Heart right ventricle (tissue), 16 donors: ENCODE measurements at regions not wholly inside any gene's neighbourhood (a gene's known extent, or its start where the extent isn't known, plus 50 kb on each side); places are given as distances from the start of the nearest gene placed in this dataset.

Source experiments
- ATAC-seq, 8 donors: fragments of 200-7000 bp; cut with Tn5 transposase; one replicate each; pipeline ENCODE4 v1.9.1; 2020; ENCODE audit warnings: mild to moderate bottlenecking in 8 of 8, moderate library complexity in 8 of 8, moderate number of reproducible peaks in 1 of 8
- DNase-seq, 2 donors: peaks; one replicate each; pipeline ENCODE4 v3.0.0-alpha.2; 2020
- H3K27ac ChIP-seq, 10 donors: fragments of 200-600 bp; sonication (generic) in 2 of 10; one replicate each; pipeline versions ENCODE4 v1.5.0 to v1.8.0; 2020 to 2022; ENCODE audit warnings: mild to moderate bottlenecking in 3 of 10
- H3K27me3 ChIP-seq, 7 donors: fragments of 200-600 bp; one replicate each; pipeline ENCODE4 v1.8.0; 2021 to 2022; ENCODE audit warnings: mild to moderate bottlenecking in 2 of 7
- H3K36me3 ChIP-seq, 9 donors: fragments of 200-600 bp; sonication (generic) in 1 of 9; one replicate each; pipeline versions ENCODE4 v1.5.0 to v1.8.0; 2020 to 2022; ENCODE audit warnings: mild to moderate bottlenecking in 2 of 9
- H3K4me1 ChIP-seq, 9 donors: fragments of 200-600 bp; sonication (generic) in 1 of 9; one replicate each; pipeline versions ENCODE4 v1.5.0 to v1.8.0; 2020 to 2022; ENCODE audit warnings: mild to moderate bottlenecking in 4 of 9
- H3K4me3 ChIP-seq, 10 donors: fragments of 200-600 bp; sonication (generic) in 2 of 10; one replicate each; pipeline versions ENCODE4 v1.5.0 to v1.8.0; 2020 to 2022; ENCODE audit warnings: mild to moderate bottlenecking in 7 of 10, moderate library complexity in 2 of 10
- H3K9me3 ChIP-seq, 11 donors: fragments of 200-600 bp in 10 of 11; sonication (generic) in 2 of 11; one replicate each; pipeline versions ENCODE4 v1.5.0 to v1.8.0; 2013 to 2022; ENCODE audit warnings: mild to moderate bottlenecking in 2 of 11, control low read depth in 1 of 11, moderate library complexity in 1 of 11
- WGBS, 2 donors: extraction: QIAGEN DNeasy Blood & Tissue Kit; methylation state at CpG; one replicate each; pipeline ENCODE4 v1.1.7; 2013; ENCODE audit warnings: inconsistent platforms in 1 of 2; 5-methylcytosine and 5-hydroxymethylcytosine counted together
- intact Hi-C, 10 donors: fragments of 100-400 bp; cut with DNase I; formaldehyde crosslinking; loops; one replicate each; pipeline versions ENCODE4 v1.11.1 to v1.14.2; 2022
- TF ChIP-seq, protein P1 (sequence below), 9 donors: fragments of 200-600 bp; sonication (generic) in 2 of 9; IDR thresholded peaks; one replicate each; pipeline versions ENCODE4 v1.5.0 to v1.8.0; 2021 to 2022; ENCODE audit warnings: antibody characterized with exemption in 9 of 9, mild to moderate bottlenecking in 5 of 9, moderate library complexity in 1 of 9
- donor health status: Arrhythmogenic right ventricular cardiomyopathy.
- donor health status: ischemic (EF 13 %, LVEDD 7.1; RV severe dilation, severe dysfunction).
- donor health status: healthy with polysubstance abuse.
- donor health status: DM: no; HTN: yes; CAD: no.
- donor health status: DM: no; HTN: no; CAD: no.
- donor health status: ischemic (EF 25% LVEDD 6.9; RV normal size, moderate dysfunction).
- donor health status: ischemic (EF 25% LVEDD 5.7; RV mildly dilated, moderate dysfunction).
- donor health status: healthy.
- donor health status: DM: yes; HTN: yes; CAD: no.
- donor health status: Ischemic cardiomyopathy.
- donor health status: ischemic (EF 35%, LVEDD 5.7; RV mildly dilated, moderate dysfunction).
- donor health status: nonischemic (EF 11% LVEDD 7.7; RV severe dilation, severe dysfunction).
- donor health status: DM: yes; HTN: yes; CAD: no.
- donor health status: PGD.
- donor health status: ischemic (EF 29% LVEDD 5.4; RV normal size, mild dysfunction).
- donor health status: nonischemic (EF 23%, LVEDD 6.1; RV moderate dilation, normal function).

DNA sequence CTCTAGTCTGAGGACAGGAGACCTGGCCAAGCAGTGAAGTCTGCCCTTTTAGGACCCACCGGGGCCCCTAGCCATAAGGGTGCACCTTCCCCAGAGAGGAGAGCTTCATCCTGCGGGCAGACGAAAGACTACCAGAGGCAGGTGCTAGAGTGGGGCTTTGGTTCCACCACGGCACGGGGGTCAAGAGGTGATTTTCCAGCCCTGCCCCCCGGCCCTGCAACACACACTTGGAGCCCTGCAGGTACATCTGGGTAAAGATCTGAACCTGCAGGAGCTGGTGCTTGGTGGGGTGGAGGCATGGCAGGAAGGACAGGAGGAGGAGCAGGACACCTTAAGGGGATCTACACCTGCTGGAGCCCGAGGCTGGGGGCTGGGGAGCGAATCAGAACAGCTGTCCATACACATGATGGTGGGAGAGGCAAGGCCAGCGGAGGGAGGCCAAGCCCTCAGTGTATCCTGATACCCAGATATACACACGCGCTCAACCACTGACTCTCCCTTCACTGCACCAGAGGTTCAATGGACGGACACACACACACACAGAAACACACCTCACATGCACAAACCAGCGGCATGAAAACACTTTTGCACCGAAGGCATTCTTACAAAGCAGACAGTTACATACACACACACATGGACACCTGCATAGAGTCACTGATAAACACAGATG lies 98.4 kb upstream of the MVB12B start:
- H3K4me1 ChIP-seq, result peaks cover 0 to 3% (median 0%) of the 10 kb centered on the region in 9 donors
- H3K27me3 ChIP-seq, result peaks cover 4 to 42% (median 21%) of the 10 kb centered on the region in 7 donors
- 81 to 86% methylated on average over 14 of the region's 14 CpGs for WGBS, 2 donors
- TF ChIP-seq, protein P1, sequence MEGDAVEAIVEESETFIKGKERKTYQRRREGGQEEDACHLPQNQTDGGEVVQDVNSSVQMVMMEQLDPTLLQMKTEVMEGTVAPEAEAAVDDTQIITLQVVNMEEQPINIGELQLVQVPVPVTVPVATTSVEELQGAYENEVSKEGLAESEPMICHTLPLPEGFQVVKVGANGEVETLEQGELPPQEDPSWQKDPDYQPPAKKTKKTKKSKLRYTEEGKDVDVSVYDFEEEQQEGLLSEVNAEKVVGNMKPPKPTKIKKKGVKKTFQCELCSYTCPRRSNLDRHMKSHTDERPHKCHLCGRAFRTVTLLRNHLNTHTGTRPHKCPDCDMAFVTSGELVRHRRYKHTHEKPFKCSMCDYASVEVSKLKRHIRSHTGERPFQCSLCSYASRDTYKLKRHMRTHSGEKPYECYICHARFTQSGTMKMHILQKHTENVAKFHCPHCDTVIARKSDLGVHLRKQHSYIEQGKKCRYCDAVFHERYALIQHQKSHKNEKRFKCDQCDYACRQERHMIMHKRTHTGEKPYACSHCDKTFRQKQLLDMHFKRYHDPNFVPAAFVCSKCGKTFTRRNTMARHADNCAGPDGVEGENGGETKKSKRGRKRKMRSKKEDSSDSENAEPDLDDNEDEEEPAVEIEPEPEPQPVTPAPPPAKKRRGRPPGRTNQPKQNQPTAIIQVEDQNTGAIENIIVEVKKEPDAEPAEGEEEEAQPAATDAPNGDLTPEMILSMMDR (IDR thresholded peaks at IDR 0.05), result no peak
- DNase-seq (no peak), ATAC-seq (no peak)
- intact Hi-C loops, result loop anchor here in 7 of 10 donors (1.0 to 10.0 kb wide), 7 partner anchors 663 to 821 kb away; no protein-coding TSS in a partner anchor
- H3K9me3 ChIP-seq, result no peaks in the 10 kb centered on the region
- no peak overlapping the region for H3K4me3 ChIP-seq
- no peaks in the 10 kb centered on the region for H3K36me3 ChIP-seq
- H3K27ac ChIP-seq, result no peak overlapping the region

DNA sequence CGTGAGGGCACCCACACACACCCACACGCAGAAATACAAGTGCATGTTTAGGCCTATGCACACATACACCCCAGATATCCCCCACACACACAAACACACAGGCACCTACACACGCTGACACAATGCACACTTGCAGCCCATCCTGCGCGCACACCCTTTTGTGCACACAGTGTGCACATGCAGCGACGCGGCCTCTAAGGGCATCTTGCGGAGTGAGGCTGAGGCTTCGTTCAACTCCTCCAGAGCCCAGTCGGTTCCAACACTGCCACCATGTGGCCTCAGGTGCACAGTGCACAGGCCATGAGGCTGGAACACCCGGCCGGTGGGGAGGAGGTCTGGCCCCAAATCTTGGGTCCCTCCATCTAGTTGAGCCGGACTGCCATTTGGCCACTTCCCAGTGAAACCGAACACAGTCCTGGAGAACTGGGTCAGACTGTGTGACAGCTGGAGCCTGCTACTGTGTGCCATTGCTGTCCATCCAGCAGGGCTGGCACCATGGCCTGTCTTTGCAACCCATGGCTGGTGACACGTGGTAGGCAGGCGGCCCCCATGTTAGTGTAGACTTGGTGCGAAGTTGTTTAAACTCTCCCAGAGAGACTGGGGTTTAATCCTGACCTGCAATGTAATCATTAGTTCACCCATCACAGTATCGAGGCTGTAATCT lies 97.7 kb upstream of the MVB12B start:
- H3K4me3 ChIP-seq, result no peak overlapping the region
- ATAC-seq (peak; percentile 87 to 95 (median 90)), DNase-seq (peak; percentile 59 to 71)
- 28% methylated on average over 19 of the region's 19 CpGs for WGBS, 2 donors
- no peaks in the 10 kb centered on the region for H3K36me3 ChIP-seq
- no peaks in the 10 kb centered on the region for H3K9me3 ChIP-seq
- H3K27ac ChIP-seq, result no peak overlapping the region
- peaks cover 0 to 3% (median 0%) of the 10 kb centered on the region in 9 donors for H3K4me1 ChIP-seq
- intact Hi-C loops, result loop anchor here in 7 of 10 donors (1.0 to 10.0 kb wide), 7 partner anchors 664 to 822 kb away; no protein-coding TSS in a partner anchor
- H3K27me3 ChIP-seq, result peaks cover 0 to 35% (median 14%) of the 10 kb centered on the region in 7 donors
- TF ChIP-seq, protein P1 (IDR thresholded peaks at IDR 0.05), result peak; percentile 80 to 97 (median 90)

DNA sequence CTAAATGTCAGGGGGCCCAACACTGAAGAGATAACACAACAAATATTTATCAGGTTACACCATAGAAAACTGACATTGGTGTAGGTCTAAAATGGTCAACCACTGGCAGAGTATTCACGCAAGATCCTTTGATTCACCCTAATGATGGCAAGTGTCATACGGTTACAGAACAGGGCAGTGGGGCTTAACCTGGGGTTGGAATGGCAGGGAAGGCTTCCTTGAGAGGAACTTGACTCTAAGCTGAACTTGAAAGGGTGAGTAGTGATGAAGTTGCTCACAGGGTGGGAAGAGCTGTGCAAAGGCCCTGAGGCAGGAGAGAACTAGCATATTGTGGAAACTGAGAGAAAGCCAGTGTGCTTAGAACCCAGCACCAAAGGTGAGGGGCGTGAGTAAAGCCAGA lies 97.1 kb upstream of the MVB12B start:
- WGBS, 2 donors, result 88 to 93% methylated on average over 3 of the region's 3 CpGs
- Histone ChIP-seq H3K4me3 (no peak overlapping the region), H3K27me3 (peaks cover 0 to 30% (median 8%) of the 10 kb centered on the region in 7 donors), H3K27ac (no peak overlapping the region), H3K4me1 (peaks cover 0 to 3% (median 0%) of the 10 kb centered on the region in 9 donors), H3K9me3 (no peaks in the 10 kb centered on the region), H3K36me3 (no peaks in the 10 kb centered on the region)
- no peak for ATAC-seq
- TF ChIP-seq, protein P1 (IDR thresholded peaks at IDR 0.05), result no peak
- intact Hi-C loops, result loop anchor here in 7 of 10 donors (1.0 to 10.0 kb wide), 7 partner anchors 665 to 823 kb away; no protein-coding TSS in a partner anchor
- DNase-seq, result no peak

DNA sequence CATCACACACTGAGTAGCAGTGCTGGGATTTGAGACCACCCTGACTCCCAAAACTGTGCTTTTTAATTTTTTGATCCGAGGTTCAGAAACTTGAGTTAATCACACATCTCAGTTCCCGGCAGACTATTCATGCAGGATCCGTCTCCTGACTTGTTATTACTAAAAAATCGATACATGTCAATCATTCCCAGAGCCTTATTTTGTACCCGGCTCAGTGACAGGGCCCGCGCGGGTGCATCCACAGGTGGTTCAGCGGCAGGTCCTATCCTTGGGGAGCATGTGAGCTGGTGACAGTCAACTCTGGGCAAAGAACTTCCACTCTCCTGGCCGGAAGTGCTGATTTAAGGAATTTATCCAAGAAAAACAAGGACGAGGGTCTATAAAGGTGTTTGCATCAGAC lies 95.9 kb upstream of the MVB12B start:
- H3K4me3 ChIP-seq, result no peak overlapping the region
- peaks cover 0 to 3% (median 0%) of the 10 kb centered on the region in 9 donors for H3K4me1 ChIP-seq
- H3K9me3 ChIP-seq, result no peaks in the 10 kb centered on the region
- H3K36me3 ChIP-seq, result no peaks in the 10 kb centered on the region
- 89% methylated on average over 11 of the region's 11 CpGs for WGBS, 2 donors
- H3K27me3 ChIP-seq, result peaks cover 0 to 24% (median 6%) of the 10 kb centered on the region in 7 donors
- TF ChIP-seq, protein P1 (IDR thresholded peaks at IDR 0.05), result no peak
- intact Hi-C loops, result loop anchor here in 3 of 10 donors (2.0 to 5.0 kb wide), 2 partner anchors 823 to 824 kb away; no protein-coding TSS in a partner anchor
- no peak overlapping the region for H3K27ac ChIP-seq
- no peak for ATAC-seq
- DNase-seq, result no peak
